ENCODE measurements at regions not wholly inside any gene's neighbourhood (a gene's known extent, or its start where the extent isn't known, plus 50 kb on each side); places are given as distances from the start of the nearest gene placed in this dataset.
"Not testable (repeated sequence)": the region's sequence is repeated elsewhere in the genome, so short reads cannot be mapped to it uniquely, and the experiment has no call there.

DNA sequence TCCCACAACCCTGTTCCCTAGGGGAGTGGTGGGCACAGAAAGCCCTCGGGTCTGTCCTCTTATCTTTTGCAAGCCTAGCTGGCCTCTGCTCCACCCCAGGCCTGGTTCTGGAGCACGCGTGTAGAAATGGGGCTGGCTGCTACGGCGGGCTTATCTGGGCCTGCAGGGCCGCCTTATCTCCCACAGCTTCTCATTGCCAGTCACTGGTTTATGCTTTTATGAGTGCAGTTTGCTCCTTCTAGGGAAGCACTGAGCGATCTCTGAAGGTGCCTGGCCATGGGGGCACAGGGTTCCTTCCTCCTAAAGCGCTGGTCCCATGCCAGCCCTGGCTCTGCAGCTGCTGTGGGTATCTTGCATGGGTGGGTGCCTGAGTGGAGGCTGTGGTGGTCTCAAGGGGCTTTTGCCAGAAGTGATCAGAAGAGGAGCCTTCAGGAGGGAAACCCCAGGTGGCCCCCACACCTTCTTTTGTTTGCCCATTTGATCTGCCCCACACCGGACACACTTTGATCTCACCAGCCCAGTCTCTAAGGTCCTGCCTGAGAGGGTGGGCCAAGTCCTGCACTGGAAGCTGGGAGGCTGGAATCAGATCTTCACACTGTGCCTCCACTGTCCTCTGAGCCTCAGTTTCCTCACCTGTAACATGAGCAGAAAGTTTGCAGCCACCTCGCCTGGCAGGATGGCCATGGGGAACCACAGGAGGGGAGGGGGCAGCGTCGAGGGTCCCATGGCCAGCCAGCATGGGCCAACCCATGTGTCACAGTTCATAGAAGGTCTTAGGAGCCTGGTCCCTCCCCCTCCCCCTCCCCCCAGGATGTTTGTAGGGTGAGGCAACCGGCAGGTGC is 86.6 kb upstream of the FGF3 start:
- no peak for DNase-seq

DNA sequence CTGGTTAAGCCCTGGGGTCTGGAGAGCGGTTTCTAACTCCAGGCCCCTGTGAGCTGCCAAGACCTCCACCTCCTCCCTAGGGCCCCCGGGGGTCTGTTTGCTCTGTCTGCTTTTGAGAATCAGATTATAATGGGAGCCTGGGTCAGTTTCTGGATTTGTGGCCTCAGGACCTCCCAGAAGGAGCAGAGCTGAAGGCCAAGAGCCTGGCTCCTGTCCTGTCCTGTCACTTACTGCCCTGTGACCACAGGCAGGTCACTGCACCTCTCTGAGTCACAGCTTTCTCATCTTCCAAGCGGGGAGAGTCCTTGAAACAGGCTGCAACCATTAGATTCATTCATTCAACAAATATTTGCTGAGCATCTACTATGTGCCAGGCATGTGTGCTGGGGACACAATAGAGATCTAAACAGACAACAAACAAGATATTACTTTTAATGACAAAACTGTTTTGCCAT is 87.3 kb upstream of the FGF3 start:
- no peak for DNase-seq

DNA sequence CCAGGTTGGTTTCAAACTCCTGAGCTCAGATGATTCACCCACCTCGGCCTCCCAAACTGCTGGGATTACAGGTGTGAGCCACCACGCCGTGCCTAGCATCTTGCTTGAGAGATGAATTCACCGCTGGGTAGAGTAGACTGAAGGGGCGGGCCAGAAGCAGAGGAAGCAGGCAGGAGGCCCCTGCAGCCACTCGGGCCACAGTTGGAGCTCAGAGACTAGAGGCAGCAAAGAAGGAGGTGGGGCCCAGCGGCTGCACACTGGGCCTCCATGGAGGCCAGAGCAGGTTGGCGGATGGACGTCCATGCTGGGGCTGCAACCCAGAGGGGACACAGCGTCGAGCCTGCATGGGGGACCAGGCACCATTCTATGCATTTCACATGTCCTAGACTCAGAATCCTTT is 88.4 kb upstream of the FGF3 start:
- DNase-seq: no peak

DNA sequence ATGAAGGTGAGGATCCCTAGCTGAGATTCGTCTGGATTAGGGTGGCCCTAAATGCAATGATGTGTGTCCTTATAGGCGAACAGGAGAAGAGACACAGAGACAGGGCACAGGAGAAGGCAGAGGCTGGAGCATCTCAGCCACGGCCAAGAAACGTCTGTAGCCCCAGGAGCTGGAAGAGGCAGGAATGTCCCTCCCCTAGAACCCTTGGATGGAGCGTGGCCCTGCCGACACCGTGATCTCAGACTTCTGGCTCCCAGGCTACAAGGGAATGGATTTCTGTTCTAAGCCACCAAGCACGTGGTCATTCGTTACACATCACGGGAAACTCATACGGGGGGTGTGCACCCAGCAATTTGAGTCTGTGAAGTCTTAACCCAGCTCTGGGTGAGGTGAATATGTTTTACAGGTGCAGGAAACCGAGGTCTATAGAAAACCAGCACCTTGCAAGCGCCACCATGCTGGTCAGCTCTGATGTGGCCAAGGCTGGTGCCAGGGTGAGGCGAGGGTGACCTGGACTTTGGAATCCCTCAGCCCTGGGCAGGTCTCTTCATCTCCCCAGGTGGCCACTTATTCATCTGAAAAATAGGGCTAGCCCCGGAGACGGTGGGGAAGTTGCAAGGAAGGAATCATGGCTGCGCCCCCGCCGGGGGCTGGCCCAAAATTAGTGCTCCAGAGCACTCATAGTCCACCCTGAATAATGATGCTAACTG is 89.5 kb upstream of the FGF3 start:
- no peak for DNase-seq

DNA sequence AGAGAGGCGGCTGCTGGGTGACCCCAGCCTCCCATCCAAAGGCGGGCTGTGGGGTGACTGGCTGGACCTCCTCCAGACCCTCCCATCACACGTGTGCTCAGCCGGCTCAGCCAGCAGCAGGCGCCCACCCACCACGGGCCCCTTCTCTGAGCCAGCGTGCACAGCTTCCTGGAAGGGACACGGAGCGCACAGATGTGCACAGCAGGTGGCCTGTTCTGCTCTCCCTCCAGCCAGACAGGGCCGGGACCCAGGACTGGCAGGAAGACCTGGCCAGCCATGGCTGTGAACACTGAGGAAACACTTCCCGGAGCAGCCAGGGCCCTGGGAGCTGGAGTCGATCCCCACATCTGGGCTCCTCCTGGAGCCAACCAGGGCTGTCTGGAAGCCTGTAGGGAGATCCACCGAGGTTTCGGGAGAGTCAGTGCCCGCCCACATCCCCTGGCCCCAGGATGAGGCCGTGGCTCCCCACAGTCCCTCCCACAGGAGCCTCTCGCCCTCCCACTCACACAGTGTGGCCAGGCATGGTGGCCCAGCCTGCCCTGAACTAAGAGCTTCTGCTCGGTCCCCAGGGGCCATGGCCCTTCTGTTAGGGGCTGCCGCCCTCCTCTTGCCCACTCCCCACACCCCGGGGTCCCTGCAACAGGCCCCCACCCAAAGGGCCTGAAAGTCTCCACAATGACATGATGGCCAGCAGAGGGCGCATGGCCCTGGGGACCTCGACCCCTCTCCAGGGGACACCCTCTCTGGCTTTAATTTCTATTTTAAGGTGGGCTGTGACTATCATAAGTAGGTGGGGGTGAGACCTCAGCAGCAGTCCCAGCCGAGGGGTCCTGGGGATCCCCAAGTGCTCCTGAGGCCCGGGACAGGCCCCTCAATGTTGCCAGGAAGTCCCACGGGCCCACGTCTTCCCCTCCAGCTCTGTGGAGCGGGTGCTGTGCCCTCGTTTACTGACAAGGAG is 90.6 kb upstream of the FGF3 start:
- DNase-seq: peak in 2 of 4 experiments; percentile 26 to 42

DNA sequence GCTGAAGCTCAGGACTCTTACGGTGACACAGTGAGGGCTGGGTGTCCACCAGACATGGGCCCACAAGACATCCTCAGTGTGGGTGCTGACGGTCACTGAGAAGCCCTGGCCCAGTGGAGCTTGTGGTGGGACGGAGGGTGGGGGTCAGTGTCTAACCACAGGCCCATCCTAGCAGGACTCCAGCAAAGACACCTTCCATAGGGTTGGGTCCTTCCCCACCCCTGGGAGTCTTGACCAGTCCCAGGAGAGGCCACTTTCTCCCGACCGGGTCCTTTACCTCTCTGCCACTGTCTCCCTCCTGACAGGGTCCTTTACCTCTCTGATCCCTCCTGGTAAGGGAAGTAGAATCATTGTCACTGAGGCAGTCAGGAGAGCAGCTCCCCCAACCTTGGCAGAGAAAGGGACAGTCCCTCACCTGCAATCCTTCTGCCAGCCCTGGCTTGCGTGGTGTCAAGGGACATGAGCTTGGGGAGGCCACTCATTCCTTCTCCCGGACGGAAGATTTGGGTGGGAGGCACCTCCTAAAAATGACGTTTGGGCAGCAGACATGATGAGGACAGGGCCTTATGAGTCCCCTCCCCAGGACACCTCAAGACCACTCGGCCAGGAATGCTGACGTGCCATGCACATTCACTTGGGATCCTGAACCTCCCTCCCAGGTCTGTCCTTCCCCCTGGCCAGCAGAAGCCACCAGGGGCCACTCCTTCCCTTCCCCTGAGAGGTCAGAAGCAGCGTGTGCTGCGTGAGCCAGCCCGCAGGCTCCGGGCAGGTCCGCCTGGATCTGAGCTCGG is 91.5 kb upstream of the FGF3 start:
- DNase-seq: no peak

DNA sequence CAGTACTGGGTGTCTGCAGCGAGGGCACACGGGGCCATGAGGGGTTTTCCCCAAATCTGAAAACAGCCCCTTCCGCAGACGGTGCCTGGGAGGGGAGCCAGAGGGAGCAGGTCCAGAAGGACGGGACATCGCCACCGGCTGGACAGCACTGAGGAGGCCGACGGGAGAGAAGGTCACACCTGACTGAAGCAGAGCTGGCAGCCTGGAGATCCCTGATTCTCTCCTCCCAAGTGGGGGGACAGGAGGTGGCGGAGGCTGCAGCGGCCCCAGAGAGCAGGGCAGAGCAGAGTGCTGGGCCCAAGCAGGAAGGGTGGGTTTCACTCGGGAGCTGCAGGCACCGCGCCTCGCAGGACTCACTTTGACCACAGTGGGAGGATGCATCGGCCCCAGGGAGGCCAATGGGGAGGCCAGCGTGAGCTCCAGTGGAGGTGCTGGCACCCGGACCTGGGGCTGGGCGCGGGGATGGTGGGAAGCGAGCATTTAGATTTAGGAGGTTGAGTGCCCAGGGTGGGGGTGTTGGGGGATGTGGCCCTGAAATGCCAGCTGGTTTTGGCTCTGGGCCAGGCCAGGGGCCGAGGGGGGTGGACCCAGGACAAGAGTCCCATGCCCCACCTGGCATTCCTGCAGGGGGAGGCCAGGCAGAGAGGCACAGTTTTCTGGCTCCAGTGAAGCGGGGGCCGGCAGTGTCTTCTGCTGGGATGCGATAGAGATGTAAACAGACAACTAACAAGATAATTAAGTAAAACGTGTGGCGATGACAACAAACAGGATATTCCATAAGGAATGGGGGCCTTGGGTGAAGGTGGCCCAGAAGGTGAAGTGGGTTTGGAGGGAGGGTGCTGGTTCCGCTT is 92.3 kb upstream of the FGF3 start:
- no peak for DNase-seq

DNA sequence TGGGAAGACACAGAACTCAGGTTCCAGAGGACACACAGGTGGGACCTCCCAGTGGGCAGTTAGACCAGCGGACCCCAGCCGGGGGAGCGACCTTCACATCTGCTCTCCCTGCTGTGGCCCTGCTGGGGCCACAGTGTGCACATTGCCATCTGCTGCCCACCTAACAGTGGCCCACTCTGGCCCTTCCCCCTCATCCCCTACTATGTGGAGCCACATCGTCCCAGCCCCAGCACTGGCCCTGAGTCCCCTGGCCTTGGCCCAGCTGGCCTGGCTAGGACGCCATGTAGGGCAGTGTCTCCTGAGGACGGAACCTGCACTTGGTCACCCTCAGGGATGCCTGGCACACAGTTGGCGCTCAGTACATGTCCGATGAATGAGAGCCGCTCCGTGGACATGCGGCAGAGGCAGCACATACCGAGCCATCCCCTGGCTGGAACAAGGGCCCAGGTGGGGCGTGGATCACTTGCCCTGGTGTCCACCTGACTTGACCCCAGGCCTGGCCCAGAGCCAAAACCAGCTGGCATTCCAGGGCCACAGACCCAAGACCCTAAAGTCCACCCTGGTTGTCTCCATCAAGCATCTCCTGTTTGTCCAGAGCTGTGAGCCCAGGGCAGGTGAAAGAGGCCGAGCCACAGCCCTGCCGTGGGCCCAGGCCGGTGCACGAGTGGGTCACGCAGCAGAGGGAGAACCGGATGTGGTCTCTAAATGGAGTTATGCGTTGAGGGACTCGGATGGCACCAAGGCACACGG is 93.1 kb upstream of the FGF3 start:
- DNase-seq: no peak

DNA sequence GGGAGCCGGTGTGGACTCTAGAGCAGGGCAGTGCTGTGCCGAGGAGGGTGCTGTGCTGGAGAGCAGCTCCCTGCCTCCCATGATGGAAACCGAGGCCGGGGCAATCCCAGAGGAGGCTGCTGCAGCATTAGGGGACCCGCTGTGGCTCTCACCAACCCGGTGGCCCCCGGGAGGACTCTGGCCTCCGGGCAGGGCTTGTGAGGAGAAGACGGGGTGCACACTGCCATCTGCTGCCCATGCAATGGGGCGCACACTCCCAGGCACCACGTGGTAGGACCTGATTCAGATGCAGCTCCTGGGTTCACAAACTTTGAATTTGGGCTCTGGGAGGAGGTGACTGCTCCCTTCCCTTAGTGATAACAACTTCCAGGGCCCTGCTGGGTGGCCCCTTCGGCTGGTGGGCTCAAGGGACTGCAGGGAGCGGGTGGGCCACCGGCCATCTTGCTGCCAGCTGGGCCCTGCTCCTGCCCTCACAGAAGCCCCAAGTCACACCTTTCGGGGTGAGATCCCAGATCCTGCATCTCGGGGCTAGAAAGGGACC is 93.8 kb upstream of the FGF3 start:
- peak; percentile 18 to 45 (median 28) for DNase-seq

DNA sequence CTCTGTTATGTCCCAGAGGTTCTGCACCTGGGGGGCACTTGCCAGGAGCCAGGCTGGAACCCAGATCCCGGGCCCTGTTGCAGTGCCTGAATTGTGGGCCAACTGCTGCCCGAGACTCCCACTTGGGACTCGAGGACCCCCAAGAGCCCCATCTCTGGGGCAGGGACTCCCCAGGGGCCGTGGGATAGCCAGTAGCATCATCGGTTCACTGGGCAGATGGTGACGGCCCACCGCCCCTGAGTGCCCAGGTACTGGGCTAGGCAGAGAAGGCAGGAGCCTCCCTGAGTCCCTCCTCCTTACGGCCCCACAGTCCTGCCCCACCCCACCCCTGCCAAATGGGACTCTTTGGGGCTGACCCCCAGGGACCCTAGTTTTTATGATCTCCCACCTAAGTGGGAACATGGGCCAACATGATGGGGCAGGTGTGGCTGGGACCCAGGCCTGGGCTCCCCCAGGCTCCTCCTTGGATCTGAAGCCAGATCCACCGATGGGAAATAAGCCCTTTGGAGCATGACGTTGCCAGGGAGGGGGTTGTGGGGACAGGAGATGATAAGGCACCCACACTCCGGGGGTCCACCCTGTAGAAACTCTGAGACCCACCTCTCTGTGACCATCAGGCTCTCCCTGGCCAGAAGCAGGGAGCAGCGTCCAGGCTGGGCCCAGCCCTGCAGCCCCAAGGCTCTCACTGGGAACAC is 94.5 kb upstream of the FGF3 start:
- DNase-seq: no peak

DNA sequence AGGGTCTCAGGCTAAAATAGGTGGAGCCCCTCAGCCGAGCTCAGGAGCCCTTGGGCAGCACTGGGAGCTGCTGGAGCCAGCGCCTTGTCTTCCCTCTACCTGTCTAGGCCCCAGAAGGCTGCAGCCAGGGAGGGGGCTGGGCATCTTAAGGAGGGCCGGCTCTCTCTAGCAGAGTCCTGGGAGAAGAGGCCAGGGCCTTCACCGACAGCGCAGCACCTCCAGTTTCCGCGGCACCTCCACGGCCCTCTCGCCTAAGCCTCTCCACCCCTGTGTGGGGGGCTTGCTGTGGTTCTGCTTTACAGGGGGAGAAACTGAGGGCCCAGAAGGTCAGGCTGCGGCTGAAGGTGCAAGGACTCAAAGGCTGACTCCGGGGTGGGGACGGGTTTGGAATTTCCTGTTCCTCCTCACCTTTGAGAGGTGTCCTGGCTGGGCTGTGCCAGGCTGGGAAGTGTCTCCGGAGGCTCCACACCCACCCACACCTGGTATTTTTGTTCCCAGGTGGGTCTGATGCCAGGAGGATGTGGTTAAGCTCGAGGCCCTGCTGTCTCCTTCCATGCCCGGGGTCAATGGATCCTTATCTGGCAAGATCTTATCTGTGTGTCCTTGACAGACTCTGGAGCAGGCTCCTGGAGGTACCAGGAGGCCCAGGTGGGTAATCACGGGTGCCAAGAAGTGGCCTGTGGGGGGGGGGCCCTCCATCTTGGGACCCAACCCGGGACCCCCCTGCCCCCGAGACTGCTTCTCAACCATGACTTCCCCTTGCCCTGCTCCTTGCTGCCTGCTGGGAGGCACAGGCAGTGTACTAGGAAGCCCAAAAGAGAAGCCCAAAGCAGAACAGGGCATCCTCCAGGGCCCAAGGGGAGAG is 95.3 kb upstream of the FGF3 start:
- DNase-seq: no peak

DNA sequence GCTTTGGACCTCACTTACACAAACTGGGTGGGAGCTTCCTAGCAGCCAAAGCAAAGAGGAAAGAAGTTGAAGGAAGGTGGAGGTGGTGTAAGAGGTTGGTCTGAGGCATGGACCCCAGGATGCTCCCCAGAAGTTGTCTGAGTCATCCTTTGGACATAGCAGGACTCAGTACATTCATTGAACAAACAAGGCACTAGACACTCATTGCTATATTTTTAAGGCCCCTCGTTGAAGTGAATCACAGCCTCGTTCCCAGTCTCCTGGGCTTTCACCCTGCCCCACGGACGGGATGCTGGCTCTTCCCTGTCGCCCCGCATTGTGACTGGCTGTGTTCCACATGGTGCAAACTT is 95.9 kb upstream of the FGF3 start:
- DNase-seq: no peak

DNA sequence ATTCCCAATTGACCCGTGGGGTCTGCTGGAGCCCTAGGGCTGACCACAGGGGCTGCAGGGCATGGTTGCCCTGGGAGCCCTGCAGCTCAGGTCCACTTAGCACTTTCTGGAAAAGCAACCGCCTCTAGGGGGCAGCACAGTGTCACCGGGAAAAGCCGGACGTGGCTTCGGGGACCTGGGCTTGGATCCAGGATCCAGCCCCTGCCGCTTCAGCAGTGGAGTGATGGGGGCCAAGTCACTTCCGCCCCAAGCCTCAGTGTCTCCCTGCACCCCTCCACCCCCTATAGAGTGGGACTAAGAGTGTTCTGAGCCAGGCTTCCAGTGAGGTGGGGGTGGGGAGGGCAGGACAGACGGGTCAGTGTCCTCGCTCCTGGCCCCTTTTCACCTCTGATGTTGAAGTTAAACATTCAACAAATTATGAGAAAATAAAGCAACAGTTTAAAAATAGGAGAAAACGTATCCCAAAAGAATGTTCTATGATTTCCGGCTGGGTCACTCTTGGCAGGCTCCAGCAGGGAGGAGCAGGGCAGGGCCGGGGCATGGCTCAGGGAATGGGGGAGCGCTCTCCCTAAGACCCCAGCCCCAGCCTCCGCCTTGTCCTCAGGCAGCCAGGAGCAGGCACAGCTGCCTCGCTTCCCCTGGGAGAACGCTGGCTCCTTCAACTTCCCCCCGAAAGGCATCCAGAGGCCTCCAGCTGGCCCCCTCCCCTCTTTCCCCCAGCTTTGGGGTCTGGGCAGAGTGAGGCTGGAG is 96.5 kb upstream of the FGF3 start:
- peak; percentile 62 to 86 (median 72) for DNase-seq

DNA sequence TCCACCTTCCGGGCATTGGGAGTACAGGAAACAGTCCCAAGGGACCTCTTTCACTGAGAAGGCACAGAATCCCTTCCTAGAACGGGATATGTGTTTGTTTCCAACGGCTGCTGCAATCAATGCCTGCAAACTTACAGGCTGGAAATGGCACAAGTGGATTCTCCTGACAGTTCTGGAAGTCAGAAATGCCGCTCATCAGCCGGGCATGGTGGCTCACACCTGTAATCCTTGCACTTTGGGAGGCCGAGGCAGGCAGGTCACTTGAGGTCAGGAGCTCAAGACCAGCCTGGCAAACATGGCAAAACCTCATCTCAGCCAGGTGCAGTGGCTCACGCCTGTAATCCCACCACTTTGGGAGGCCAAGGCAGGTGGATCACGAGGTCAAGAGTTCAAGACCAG is 97.0 kb upstream of the FGF3 start:
- DNase-seq: not testable (repeated sequence)

DNA sequence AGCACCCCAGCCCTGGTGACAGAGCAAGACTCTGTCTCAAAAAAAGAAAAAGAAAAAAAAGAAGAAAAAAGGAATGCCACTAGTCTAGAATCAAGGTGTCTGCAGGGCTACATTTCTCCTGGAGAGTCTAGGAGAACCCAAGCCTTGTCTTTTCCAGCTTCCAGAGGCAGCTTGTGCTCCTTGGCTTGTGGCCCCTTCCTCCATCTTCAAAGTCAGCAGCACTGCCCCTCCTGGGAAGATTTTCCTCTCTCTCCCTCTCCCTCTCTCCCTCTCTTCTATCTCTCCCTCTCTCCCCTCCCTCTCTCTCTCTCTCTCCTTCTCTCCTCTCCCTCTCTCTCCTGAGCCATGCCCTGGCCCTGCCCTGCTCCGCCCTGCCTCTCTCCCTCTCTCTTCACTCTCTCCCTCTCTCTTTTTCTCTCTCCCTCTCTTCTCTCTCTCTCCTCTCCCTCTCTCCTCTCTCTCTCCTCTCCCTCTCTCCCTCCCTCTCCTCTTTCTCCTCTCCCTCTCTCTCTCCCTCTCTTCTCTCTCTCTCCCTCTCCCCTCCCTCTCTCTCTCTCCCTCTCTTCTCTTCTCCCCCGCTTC is 97.7 kb upstream of the FGF3 start:
- no peak for DNase-seq

DNA sequence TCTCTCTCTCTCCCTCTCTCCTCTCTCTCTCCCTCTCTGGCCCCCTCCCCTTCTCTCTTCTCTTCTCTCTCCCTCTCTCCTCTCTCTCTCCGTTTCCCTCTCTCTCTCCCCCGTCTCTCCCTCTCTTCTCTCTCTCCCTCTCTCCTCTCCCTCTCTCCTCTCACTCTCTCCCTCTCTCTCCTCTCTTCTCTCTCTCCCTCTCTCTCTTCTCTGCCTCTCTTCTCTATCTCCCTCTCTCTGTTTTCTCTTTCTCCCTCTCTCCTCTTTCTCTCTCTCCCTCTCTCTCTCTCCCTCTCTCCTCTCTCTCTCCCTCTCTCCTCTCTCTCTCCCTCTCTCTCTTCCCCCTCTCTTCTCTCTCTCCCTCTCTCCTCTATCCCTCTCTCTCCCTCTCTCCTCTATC is 98.3 kb upstream of the FGF3 start:
- no peak for DNase-seq

DNA sequence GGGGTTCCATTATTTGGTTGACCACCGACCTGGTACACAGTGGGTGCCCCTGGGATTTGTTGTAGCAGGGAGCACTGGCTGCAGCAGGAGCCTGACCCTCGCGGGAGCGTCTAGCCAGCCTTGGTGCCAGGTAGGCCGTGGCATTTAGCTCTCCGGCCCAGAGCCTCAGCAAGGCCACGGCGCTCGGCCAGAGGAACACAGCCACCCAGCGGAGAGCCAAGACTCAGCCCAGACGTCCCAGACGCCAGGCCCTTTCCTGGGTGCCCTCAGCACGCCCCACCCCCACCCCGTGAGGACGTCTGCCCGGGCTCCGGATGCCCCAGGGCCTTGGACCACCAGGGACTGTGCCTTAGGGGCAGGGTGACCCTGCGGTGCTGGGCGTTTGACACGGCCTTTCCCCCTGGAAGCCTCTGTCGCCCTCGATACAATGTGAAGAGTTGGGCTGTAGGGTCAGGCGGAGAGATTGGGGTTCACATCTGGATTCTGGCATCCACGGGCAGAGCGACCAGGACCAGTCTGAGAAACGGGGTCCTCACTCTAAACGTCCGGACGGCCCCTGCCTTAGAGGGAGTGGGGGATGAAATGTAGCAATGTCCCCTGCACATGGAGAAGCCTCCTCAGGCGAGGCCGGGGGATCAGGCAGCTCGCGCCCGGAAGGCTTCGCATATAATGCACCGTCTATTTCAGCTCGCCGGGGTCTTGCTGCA is 99.2 kb upstream of the FGF3 start:
- DNase-seq: no peak

Measured in suppressor macrophage (primary cell).